ENCODE measurements at regions not wholly inside any gene's neighbourhood (a gene's known extent, or its start where the extent isn't known, plus 50 kb on each side); places are given as distances from the start of the nearest gene placed in this dataset.

- TF ChIP-seq POLR2A (IDR thresholded peaks at IDR 0.05), result no peak
- TF ChIP-seq CTCF (IDR thresholded peaks at IDR 0.05), result no peak
Observed at GRCh38 chr3:177468331-177468730, 271.0 kb upstream of the TBL1XR1 start.

All from thyroid gland (tissue), 4 donors.